ENCODE measurements at regions not wholly inside any gene's neighbourhood (a gene's known extent, or its start where the extent isn't known, plus 50 kb on each side); places are given as distances from the start of the nearest gene placed in this dataset.

GRCh38 chr19:28534766-28535351 lies 678.1 kb downstream of the UQCRFS1 start:
- DNase-seq (ENCODE audit: low spot score) = no peak

- DNase-seq (ENCODE audit: low spot score) = no peak
Measured at GRCh38 chr19:28532765-28533341, 680.1 kb downstream of the UQCRFS1 start.

GRCh38 chr19:28531979-28532378 lies 681.0 kb downstream of the UQCRFS1 start:
- DNase-seq (ENCODE audit: low spot score) = no peak

GRCh38 chr19:28530406-28531035 lies 682.4 kb downstream of the UQCRFS1 start:
- DNase-seq (ENCODE audit: low spot score) = no peak

- no peak for DNase-seq (ENCODE audit: low spot score)
Measured at GRCh38 chr19:28526038-28526437, 686.9 kb downstream of the UQCRFS1 start.

- no peak for DNase-seq (ENCODE audit: low spot score)
Measured at GRCh38 chr19:28523619-28524018, 689.3 kb downstream of the UQCRFS1 start.

GRCh38 chr19:28522545-28522922 lies 690.4 kb downstream of the UQCRFS1 start:
- no peak for DNase-seq (ENCODE audit: low spot score)

GRCh38 chr19:28521614-28522544 lies 691.1 kb downstream of the UQCRFS1 start:
- DNase-seq (ENCODE audit: low spot score) = no peak

- DNase-seq (ENCODE audit: low spot score) = no peak
Measured at GRCh38 chr19:28520998-28521568, 691.9 kb downstream of the UQCRFS1 start.

- no peak for DNase-seq (ENCODE audit: low spot score)
Measured at GRCh38 chr19:28519952-28520861, 692.7 kb downstream of the UQCRFS1 start.

GRCh38 chr19:28519218-28519779 lies 693.7 kb downstream of the UQCRFS1 start:
- DNase-seq (ENCODE audit: low spot score) = no peak

- no peak for DNase-seq (ENCODE audit: low spot score)
Measured at GRCh38 chr19:28516415-28516872, 696.5 kb downstream of the UQCRFS1 start.

GRCh38 chr19:28514166-28514565 lies 698.8 kb downstream of the UQCRFS1 start:
- DNase-seq (ENCODE audit: low spot score) = no peak

GRCh38 chr19:28511655-28512054 lies 701.3 kb downstream of the UQCRFS1 start:
- DNase-seq (ENCODE audit: low spot score) = no peak

GRCh38 chr19:28509079-28509895 lies 703.7 kb downstream of the UQCRFS1 start:
- DNase-seq (ENCODE audit: low spot score) = no peak

- no peak for DNase-seq (ENCODE audit: low spot score)
Measured at GRCh38 chr19:28508666-28509065, 704.3 kb downstream of the UQCRFS1 start.

GRCh38 chr19:28505933-28506332 lies 707.0 kb downstream of the UQCRFS1 start:
- no peak for DNase-seq (ENCODE audit: low spot score)

- no peak for DNase-seq (ENCODE audit: low spot score)
Measured at GRCh38 chr19:28505134-28505533, 707.8 kb downstream of the UQCRFS1 start.

GRCh38 chr19:28504727-28505126 lies 708.2 kb downstream of the UQCRFS1 start:
- no peak for DNase-seq (ENCODE audit: low spot score)

GRCh38 chr19:28504139-28504538 lies 708.8 kb downstream of the UQCRFS1 start:
- DNase-seq (ENCODE audit: low spot score) = no peak
